Stimulated activated CD4-positive, alpha-beta T cell treated with anti-CD3 and anti-CD28 coated beads, TNF-alpha, amount 100 ng/mL, for 1 hour (primary cell): ENCODE measurements at regions not wholly inside any gene's neighbourhood (a gene's known extent, or its start where the extent isn't known, plus 50 kb on each side); places are given as distances from the start of the nearest gene placed in this dataset.
"Not testable (repeated sequence)": the region's sequence is repeated elsewhere in the genome, so short reads cannot be mapped to it uniquely, and the experiment has no call there.

Source experiments
- DNase-seq, 3 donors: peaks; one replicate each; pipeline ENCODE4 v3.0.0-alpha.2; 2020; ENCODE audit warnings: low read depth in 3 of 3, low spot score in 1 of 3

DNA sequence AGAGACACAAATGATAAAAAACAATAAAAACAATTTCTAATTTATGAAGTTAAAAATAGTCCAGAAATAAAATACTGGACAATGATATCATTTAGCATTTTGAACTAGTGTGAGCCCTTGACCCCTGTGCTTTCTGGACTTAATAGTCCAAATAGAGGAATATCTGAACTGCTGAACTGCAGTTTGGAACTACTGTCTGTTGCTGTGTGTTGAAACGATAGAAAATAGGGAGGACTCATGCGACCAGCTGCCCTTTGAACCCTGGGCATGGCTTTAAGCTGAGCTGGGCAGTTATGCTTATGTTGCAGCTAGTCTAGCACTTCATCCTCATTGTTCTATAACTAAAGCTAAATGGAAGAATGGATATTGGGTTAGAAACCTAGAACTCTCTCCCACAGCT is 99.5 kb downstream of the FMR1NB start:
- no peak for DNase-seq

DNA sequence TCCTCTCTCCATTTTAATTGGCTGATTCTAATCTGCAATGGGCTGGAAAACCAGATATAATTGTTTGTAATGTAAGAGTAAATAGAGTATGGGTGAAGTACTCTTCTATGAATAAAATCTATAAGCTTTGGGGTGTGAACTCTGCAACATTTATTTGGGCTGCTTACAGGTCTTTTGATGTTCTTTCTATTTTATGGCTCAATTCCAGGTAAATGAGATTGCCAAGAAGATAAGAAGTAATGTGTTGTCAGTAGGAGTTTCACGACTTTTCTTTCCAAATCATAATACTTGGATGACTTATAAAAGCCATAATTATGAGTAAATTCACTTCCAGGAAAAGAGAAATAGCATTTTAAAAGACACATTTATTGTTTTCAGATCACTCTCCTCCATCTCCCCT is 103.5 kb downstream of the FMR1NB start:
- DNase-seq, result no peak

DNA sequence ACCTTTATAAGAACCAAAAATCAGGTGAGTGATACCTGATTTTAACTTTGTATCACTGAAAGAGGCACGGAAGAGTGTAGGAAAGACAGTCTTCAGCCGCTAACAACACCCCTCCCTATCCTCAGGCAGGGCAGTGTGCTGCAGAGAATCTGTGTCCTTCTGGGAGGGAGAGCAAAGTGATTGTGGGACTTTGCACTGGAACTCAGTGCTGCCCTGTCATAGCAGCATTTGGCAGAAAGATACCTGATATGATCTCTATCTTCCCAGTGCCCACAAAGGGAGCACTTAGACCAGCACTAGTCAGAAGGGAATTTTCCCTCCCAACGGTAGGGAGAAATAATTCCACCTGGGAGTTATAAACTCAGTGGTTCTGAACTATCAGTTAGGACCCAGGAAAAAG is 139.0 kb downstream of the FMR1NB start:
- DNase-seq, result no peak

DNA sequence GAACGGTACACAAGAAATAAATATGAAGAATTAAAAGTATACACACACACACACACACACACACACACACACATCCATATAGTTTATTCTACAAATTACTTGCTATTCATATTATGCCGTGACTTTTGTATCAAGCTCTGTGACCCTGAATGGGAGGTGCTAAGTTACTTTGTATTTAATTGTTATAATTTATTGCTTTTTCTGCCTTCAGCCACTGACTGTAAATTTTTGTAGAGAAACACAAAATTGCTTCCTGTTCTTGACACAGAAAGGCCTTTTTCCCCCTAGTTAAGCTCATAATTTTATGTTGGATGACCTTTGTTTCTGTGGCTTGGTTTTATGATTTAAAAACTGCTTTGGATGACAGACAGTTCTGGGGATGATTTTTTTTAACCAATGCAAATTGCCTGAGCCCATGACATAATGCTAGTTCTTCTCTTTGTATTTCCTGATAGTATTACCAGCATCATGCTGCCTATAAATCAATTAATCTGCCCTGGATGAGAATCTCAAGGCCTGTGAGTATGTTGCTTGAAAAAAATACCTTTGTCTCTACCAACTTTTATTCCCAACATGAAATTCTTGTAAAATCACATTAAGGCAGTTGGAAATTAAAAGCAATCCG is 140.0 kb downstream of the FMR1NB start:
- no peak for DNase-seq

DNA sequence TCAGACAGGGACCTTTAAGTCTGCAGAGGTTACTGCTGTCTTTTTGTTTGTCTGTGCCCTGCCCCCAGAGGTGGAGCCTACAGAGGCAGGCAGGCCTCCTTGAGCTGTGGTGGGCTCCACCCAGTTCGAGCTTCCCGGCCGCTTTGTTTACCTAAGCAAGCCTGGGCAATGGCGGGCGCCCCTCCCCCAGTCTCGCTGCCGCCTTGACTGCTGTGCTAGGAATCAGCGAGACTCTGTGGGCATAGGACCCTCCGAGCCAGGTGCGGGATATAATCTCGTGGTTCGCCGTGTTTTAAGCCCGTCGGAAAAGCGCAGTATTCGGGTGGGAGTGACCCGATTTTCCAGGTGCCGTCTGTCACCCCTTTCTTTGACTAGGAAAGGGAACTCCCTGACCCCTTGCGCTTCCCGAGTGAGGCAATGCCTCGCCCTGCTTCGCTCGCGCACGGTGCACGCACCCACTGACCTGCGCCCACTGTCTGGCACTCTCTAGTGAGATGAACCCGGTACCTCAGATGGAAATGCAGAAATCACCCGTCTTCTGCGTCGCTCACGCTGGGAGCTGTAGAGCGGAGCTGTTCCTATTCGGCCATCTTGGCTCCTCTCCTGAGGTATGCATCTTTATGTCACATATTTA is 147.9 kb downstream of the FMR1NB start:
- DNase-seq, result not testable (repeated sequence)

DNA sequence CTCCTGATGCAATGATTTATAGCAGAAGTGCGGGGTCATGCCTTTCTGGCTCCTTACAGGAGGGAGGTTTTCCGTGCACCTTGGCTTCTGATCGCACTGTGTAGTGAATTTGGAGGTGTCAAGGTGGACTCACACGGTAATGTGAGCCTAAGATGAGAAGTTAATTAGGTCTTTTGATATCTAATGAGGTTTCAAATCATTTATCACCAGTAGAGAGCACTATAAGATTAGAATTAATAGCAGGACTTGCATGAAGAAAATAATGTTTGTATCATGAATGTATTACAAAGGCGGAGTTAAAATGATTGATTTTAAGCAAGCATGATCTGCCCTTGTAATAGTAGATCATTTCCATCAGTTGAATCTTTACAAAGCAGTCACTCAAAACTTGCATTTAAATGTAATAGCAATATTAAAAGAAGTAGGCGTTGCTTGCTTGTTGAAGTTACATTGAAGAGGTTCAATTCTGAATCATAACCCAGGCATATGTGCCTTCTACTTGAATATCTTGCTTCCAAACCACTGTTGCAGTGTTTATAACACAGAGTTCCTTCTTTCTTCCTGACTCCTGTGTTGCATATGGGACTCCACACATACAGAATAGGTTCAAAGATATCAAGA is 152.1 kb downstream of the FMR1NB start:
- DNase-seq, result no peak

DNA sequence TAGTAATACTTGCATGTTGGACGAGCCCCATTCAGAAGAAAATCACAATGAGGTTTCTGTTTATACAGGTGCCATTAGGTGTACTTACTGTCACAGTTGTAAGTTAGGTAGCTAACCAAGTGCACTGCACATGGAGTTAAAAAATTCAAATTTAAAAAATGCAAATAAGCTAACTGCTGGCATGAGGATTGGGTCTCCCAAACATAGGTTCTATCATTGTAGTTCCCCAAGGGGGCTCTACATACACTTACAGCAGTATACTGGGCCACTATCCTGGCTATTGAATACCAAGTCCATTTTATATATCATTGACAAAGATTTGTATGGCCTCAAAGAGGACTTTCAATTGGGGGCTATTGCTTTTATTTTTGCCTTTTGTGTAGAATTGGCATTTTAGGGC is 153.4 kb downstream of the FMR1NB start:
- DNase-seq, result no peak

DNA sequence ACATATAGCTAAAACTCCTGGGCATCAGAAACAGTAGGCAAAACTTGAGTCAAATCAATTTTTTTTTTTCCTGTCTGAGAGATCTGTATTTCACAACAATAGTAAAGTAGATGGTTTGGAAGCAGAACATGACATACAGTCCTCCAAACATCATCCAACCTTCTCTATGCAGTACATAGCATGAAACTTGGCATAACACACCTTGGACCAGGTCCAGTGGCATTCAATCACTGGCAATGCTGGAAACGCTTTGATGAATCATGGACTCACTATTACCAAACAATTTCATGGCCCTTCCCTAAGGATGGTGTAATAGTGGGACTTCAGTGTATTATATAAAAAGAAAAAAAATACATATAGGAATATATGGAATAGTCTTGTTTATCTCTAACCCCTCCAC is 154.6 kb downstream of the FMR1NB start:
- DNase-seq, result no peak

DNA sequence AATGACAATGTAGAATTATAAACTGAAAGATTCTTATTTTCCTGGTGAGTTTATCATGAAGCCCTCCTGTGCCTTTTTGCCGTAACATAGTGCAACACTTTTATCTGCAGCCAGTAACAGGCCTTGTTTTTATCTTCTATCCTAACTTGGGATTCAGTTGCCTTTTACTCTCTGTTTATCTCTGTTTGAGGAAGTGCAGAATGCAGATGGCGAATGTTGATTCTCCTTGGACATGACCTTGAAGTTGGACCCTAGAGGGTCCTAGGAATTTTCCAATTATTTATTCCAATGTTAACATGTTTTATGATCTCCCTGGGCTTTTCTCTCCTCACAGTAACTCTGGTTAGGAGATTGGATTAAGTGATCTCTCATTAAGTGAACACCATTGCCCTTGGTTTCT is 165.0 kb downstream of the FMR1NB start:
- no peak for DNase-seq

DNA sequence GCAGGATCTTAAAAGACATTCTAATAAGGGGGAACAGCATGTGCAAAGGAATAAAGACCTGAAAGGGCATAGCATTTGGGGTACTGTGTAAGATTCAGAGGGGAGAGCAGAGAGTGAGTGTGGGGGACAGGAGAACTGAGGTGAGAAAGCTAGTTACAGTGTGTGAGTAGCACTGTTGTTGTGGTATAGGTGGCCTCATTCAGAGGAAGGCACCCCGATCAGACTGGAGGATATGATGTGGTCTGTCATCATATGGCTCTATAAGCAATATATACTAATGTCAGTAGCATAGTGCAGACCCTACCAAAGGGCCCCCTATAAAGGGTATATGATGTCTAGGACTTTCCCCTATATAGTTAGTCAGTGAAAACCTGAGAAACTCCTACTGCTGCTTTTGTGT is 175.8 kb downstream of the FMR1NB start:
- no peak for DNase-seq

DNA sequence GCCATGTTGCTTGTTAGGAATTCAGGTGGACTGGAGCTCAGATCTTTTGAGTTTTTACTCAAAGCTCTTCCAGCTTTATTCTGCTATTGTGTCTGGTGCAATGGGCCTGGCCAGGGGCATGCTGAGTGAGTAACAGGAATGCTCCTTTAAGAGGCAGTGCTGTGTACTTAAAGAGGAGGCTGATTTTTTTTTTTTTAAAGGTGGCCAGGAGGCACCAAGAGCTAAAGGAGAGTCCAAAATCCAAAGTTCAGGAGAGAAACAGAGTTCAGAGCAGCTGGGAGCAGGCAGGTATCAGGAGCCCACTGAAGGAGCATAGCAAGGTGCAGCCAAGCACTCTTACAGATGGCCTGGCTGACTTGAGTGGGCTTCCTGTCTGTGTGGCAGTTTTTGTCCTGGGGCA is 178.7 kb downstream of the FMR1NB start:
- DNase-seq, result no peak

DNA sequence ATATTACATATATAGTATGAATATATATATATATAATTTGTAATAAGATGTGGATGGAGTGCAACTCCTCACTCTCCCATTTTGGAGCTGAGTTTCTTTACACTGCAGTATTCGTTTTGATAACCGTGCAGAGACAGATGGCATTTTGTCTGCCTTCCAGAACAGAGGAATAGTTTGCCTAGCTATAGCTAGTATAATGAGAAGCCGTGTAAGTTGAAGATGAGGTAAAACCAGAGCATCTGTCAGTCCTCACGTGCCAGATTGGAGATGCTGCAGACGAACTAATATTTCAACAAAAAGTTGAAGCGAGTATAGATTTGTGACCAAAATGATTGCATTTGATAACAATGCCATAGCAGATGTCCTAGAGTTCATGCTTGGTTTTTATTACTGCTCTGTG is 180.6 kb downstream of the FMR1NB start:
- no peak for DNase-seq

DNA sequence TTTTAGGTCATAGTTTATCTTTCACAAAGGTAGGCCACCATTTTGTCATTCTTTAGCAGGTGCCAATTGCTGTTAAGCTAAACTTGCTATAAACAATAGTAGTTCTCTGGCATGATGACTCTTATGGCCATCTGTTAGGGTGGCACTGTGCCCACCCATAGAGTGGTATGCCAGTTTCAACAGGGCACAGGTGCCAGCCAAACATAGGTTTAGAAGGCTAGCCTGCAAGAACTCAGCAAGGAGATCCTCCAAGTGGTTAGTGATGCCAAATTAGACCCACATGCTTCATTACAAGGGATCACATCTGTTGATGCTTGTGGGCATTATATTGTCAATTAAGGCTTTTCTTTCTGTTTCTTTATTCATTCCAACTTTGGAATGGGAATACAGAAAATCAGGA is 204.5 kb downstream of the FMR1NB start:
- no peak for DNase-seq

DNA sequence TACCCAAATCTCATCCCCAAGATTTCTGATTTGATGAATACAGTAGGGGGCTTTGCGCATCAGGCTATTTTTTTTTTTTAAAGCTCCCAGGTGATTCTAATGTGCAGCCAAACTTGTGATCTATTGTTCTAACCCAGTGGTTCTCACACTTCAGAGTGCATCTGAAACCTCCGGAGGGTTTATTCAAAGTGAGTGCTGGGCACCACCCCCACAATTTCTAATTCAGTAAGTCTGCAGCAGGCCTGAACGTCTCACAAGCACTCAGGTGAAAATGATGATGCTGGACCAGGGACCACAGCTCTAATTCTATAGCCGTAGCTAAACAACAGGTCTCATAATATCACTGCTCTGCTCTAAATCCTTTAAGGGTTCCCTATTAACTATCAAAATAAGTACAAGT is 211.4 kb downstream of the FMR1NB start:
- no peak for DNase-seq

DNA sequence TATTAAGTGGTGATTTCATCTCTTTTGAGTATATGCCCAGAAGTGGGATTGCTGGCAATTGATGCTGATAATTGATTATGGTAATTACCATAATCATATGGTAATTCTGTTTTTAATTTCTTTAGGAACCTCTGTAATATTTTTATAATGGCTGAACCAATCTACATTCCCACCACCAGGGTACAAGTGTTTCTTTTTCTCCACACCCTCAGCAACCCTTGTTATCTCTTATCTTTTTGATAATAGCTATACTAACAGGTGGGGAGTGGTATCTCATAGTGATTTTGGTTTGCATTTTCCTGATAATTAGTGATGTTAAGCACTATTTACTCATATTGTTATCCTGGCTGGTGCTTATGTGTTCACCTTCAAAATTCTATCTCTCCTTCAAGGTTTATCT is 212.6 kb downstream of the FMR1NB start:
- no peak for DNase-seq

DNA sequence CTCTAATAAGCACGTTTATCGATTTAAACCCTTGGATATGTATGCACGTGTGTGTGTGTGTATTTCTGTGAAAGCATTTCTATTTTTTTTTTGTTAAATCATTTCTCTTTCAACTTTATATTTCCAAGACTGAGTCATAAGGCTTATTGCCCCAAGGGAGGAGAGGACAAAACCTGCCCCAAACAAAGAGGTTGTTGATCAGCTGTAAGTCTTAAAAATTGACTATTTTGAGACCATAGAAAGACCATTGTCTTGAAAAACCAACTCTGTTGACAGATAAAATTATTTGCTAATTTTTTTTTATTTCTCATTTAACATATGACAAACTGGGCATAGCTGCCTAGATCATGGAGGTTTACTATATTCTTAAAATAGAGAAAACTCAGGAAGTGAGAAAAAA is 222.4 kb downstream of the FMR1NB start:
- no peak for DNase-seq

DNA sequence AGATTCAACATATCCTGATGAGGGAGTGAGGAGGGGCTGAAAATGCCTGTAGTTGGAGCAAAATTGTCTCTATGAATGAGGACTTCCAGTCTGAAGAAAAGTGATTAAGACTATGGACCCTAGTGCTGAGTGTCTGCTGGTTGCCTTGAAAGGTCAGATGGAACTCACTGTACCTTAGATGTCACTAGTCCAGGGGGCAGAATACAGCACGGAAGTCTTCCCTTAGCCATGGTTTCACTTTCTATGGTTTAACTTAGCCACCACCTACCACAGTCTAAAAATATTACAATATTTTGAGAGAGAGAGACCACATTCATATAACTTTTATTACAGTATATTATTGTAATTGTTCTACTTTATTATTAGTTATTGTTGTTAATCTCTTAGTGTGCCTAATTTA is 223.1 kb downstream of the FMR1NB start:
- no peak for DNase-seq

DNA sequence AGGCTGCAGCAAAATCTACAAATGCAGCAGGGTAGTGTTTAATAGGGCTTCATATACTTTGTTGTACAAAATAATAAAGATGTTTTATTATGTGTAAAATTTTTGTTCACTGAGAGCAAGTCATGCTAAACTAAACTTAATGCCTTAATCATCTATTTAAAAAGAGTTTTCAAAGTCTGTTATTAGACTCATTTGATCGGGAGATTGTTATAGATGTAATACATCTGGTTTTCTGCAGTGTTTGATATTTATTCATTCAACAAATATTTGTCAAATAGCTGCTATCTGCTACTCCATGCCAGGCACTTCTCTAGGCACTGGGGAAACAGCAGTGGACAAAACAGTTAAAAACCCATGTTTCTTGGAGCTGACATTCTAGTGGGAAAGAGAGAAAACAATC is 233.6 kb downstream of the FMR1NB start:
- DNase-seq, result no peak

DNA sequence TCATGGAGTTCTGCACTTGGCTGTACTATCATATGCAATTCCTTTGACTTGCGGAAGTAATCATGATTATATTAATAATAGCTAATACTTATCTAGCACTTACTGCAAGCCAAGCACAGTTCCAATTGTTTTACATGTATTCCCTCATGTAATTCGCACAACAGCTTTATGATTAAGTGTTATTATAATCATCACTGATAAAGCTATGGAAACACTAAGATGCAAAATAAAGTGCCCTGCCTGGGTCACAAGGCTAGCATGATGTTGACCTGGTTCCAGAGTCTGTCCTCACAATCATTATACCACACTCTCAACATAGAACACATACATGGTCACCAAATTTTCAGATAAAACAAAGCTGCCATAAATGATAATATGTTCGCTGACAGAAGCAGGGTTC is 234.6 kb downstream of the FMR1NB start:
- no peak for DNase-seq

DNA sequence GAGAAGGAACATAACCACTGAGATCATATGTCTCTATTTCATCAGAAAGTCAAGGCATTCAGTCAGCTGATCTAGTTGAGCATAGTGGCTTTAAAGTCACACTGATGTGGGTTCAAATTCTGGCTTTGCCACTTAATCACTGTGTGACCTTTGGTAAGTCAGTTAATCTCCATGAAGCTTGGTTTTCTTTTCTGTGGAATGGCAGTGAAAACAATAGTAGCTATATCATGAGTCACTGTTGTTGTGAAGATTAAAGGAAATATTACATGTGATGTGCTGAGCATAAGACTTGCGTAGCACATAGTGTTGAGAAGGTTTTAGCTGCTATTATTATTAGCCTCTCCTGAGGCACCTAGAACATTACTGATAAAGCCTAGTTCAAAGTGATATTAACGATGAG is 242.2 kb downstream of the FMR1NB start:
- DNase-seq, result no peak

DNA sequence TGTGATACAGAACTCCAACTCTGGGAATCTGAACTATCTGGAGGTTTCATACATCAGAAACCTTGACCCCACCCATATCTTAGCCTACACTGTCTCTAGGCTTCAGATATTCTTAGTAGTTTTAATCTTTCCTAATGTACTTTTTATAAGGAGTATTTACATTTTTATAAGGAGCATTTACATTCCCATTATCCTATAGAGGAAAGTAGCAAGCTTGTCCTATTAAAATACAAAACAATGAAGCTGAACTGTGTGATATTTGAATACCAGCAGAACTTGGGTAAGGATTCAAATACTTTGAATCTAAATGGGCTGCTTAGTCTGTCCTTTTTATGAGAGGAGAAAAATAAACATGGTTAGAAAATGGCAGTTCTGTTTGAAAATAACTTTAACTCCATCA is 247.4 kb downstream of the FMR1NB start:
- no peak for DNase-seq

DNA sequence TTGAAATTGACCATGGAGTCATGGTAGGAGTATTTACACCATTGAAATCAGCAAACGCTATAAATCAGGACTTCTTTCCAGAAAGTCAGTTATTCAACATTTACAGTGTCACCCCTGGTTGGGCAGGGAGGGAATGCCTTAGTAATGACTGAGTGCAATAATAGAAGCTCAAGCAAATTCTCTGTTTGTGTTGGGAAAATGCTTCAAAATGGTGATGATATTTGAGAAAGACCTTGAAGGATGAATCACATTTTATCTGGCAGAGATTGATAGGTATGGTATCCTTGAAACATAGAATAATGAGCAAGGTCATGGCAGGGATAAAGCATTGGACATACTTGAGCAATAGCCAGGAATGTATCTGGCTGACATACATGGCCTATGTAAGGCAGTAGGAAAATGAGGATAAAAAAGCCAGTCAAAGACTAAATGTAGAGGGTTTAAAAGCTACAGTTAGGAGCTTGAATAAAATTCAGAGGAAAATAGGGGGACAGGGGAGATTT is 248.7 kb downstream of the FMR1NB start:
- DNase-seq, result no peak

DNA sequence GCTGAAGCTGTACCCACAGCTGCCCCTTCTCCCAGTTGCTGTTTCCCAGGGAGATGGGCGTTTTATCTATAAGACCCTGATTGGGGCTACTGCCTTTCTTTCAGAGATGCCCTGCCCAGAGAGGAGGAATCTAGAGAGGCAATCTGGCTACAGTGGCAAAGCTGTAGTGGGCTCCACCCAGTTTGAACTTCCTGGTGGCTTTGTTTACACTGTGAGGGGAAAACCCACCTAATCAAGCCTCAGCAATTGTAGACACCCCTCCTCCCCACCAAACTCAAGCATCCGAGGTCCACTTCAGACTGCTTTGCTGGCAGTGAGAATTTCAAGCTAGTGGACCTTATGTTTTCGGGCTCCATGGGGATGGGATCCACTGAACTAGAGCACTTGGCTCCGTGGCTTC is 240.4 kb upstream of the AFF2 start:
- no peak for DNase-seq
